ENCODE measurements at regions not wholly inside any gene's neighbourhood (a gene's known extent, or its start where the extent isn't known, plus 50 kb on each side); places are given as distances from the start of the nearest gene placed in this dataset.

GRCh38 chr10:113230011-113230610, 280.1 kb downstream of the TCF7L2 start:
- no peaks in the 10 kb centered on the region for H3K9me3 Mint-ChIP-seq (ENCODE audit: unreplicated experiment)
- DNase-seq (ENCODE audit: unreplicated experiment) = no peak
- no peaks in the 10 kb centered on the region for H3K4me1 Mint-ChIP-seq (ENCODE audit: insufficient read depth, unreplicated experiment)
- peaks cover 33% of the 10 kb centered on the region for H3K27me3 Mint-ChIP-seq (ENCODE audit: insufficient read depth, unreplicated experiment)
- no peak overlapping the region for H3K27ac Mint-ChIP-seq (ENCODE audit: low read depth, unreplicated experiment)
- no peak overlapping the region for H3K4me3 Mint-ChIP-seq (ENCODE audit: unreplicated experiment)
- intact Hi-C loops (cut with micrococcal nuclease) = no loop called here
- no peak for TF ChIP-seq CTCF (IDR thresholded peaks at IDR 0.05; ENCODE audit: unreplicated experiment)
- H3K36me3 Mint-ChIP-seq (ENCODE audit: insufficient read depth, unreplicated experiment) = no peaks in the 10 kb centered on the region
- POLR2A ChIA-PET = no interaction called here
- CTCF ChIA-PET = no interaction called here
- no TSS peak for BruUV-seq (replicated peaks)

- CTCF ChIA-PET = interaction anchor here (0.6 kb wide), 3 partner anchors 19 to 106 kb away, joined by 3 read pairs; no protein-coding TSS in a partner anchor
These were observed 283.0 kb downstream of the TCF7L2 start for GRCh38 chr10:113232928-113233511.

GRCh38 chr10:113234481-113234880, 284.4 kb downstream of the TCF7L2 start:
- CTCF ChIA-PET = interaction anchor here (0.6 to 1.9 kb wide), 2 partner anchors 11 to 48 kb away, joined by 3 to 4 read pairs; no protein-coding TSS in a partner anchor
- intact Hi-C loops (cut with micrococcal nuclease) = no loop called here
- Mint-ChIP-seq H3K27me3 (ENCODE audit: insufficient read depth, unreplicated experiment) (peaks cover 39% of the 10 kb centered on the region), H3K4me1 (ENCODE audit: insufficient read depth, unreplicated experiment) (no peaks in the 10 kb centered on the region), H3K4me3 (ENCODE audit: unreplicated experiment) (no peak overlapping the region), H3K9me3 (ENCODE audit: unreplicated experiment) (no peaks in the 10 kb centered on the region), H3K27ac (ENCODE audit: low read depth, unreplicated experiment) (no peak overlapping the region), H3K36me3 (ENCODE audit: insufficient read depth, unreplicated experiment) (no peaks in the 10 kb centered on the region)
- BruUV-seq (replicated peaks) = no TSS peak
- POLR2A ChIA-PET = no interaction called here
- TF ChIP-seq CTCF (IDR thresholded peaks at IDR 0.05; ENCODE audit: unreplicated experiment) = no peak
- no peak for DNase-seq (ENCODE audit: unreplicated experiment)

More at GRCh38 chr10:113232928-113233511, 283.0 kb downstream of the TCF7L2 start:
- Mint-ChIP-seq H3K27me3 (ENCODE audit: insufficient read depth, unreplicated experiment) (peaks cover 38% of the 10 kb centered on the region), H3K36me3 (ENCODE audit: insufficient read depth, unreplicated experiment) (no peaks in the 10 kb centered on the region), H3K4me3 (ENCODE audit: unreplicated experiment) (no peak overlapping the region), H3K9me3 (ENCODE audit: unreplicated experiment) (no peaks in the 10 kb centered on the region), H3K27ac (ENCODE audit: low read depth, unreplicated experiment) (no peak overlapping the region), H3K4me1 (ENCODE audit: insufficient read depth, unreplicated experiment) (no peaks in the 10 kb centered on the region)
- POLR2A ChIA-PET = interaction anchor here (0.5 kb wide), 1 partner anchor 1772 kb away, joined by 3 read pairs; no protein-coding TSS in a partner anchor
- no peak for TF ChIP-seq CTCF (IDR thresholded peaks at IDR 0.05; ENCODE audit: unreplicated experiment)
- no peak for DNase-seq (ENCODE audit: unreplicated experiment)
- intact Hi-C loops (cut with micrococcal nuclease) = no loop called here
- BruUV-seq (replicated peaks) = no TSS peak

- Mint-ChIP-seq H3K36me3 (ENCODE audit: insufficient read depth, unreplicated experiment) (no peaks in the 10 kb centered on the region), H3K9me3 (ENCODE audit: unreplicated experiment) (no peaks in the 10 kb centered on the region), H3K27ac (ENCODE audit: low read depth, unreplicated experiment) (no peak overlapping the region), H3K27me3 (ENCODE audit: insufficient read depth, unreplicated experiment) (peaks cover 41% of the 10 kb centered on the region), H3K4me3 (ENCODE audit: unreplicated experiment) (no peak overlapping the region), H3K4me1 (ENCODE audit: insufficient read depth, unreplicated experiment) (no peaks in the 10 kb centered on the region)
- ChIA-PET POLR2A (no interaction called here), CTCF (interaction anchor here (0.8 to 1.9 kb wide), 2 partner anchors 9 to 10 kb away, joined by 4 read pairs; no protein-coding TSS in a partner anchor)
- no TSS peak for BruUV-seq (replicated peaks)
- TF ChIP-seq CTCF (IDR thresholded peaks at IDR 0.05; ENCODE audit: unreplicated experiment) = no peak
- no peak for DNase-seq (ENCODE audit: unreplicated experiment)
- intact Hi-C loops (cut with micrococcal nuclease) = no loop called here
These were observed 285.5 kb downstream of the TCF7L2 start for GRCh38 chr10:113235508-113235907.
